PC-3 (cell line): ENCODE measurements at regions not wholly inside any gene's neighbourhood (a gene's known extent, or its start where the extent isn't known, plus 50 kb on each side); places are given as distances from the start of the nearest gene placed in this dataset.

Source experiments
- ATAC-seq: fragments of 200-7000 bp; cut with Tn5 transposase; 2 replicates; pipeline ENCODE4 v1.9.1; 2020; ENCODE audit warnings: mild to moderate bottlenecking, moderate library complexity
- BruUV-seq: library from RNA; stranded (reverse); fragments of 400-500 nt; replicated peaks from 2 replicates; lab custom pipeline; 2021; lab: Mats Ljungman, UMichigan
- CTCF ChIA-PET: fragments of 300-600 bp; sonication (Branson Sonifier 250); formaldehyde crosslinking; loops from one replicate; lab custom pipeline; 2022; ENCODE audit warnings: antibody characterized with exemption; lab: Charles Lee
- POLR2A ChIA-PET: fragments of 300-600 bp; sonication (Branson Sonifier 250); formaldehyde crosslinking; loops from one replicate; lab custom pipeline; 2022; ENCODE audit warnings: antibody characterized with exemption; ENCODE audit not compliant: unreplicated experiment; lab: Charles Lee
- DNase-seq: peaks from one replicate; pipeline ENCODE4 v3.0.0-alpha.2; 2015
- H2AFZ ChIP-seq: fragments of 300-600 bp; sonication (generic); 2 replicates; pipeline ENCODE4 v1.6.0; 2016; ENCODE audit warnings: antibody characterized with exemption, low read length
- H3F3A ChIP-seq: fragments of 300-600 bp; sonication (generic); one replicate; pipeline ENCODE4 v1.6.0; 2017; ENCODE audit warnings: antibody characterized with exemption, low read length, control low read depth, mild to moderate bottlenecking; ENCODE audit not compliant: unreplicated experiment
- H3K27ac ChIP-seq: fragments of 300-600 bp; sonication (generic); 2 replicates; pipeline ENCODE4 v1.5.1; 2016; ENCODE audit warnings: mild to moderate bottlenecking, low read length
- H3K27me3 ChIP-seq: fragments of 300-600 bp; sonication (generic); 2 replicates; pipeline ENCODE4 v1.6.1; 2016; ENCODE audit warnings: low read length, mixed read lengths
- H3K36me3 ChIP-seq: fragments of 300-600 bp; sonication (generic); 2 replicates; pipeline ENCODE4 v1.6.1; 2016; ENCODE audit warnings: low read depth, mixed run types, low read length, mixed read lengths
- H3K4me1 ChIP-seq: fragments of 300-600 bp; sonication (generic); 2 replicates; pipeline ENCODE4 v1.5.1; 2016; ENCODE audit warnings: low read length; ENCODE audit not compliant: insufficient read depth
- H3K4me2 ChIP-seq: fragments of 300-600 bp; sonication (generic); 2 replicates; pipeline ENCODE4 v1.6.0; 2016; ENCODE audit warnings: low read length
- H3K4me3 ChIP-seq: fragments of 300-600 bp; sonication (generic); 2 replicates; pipeline ENCODE4 v1.5.1; 2016; ENCODE audit warnings: mild to moderate bottlenecking, low read length, mixed read lengths
- H3K79me2 ChIP-seq: fragments of 300-600 bp; sonication (generic); 2 replicates; pipeline ENCODE4 v1.6.1; 2017; ENCODE audit warnings: low read length, mixed read lengths
- H3K9ac ChIP-seq: fragments of 300-600 bp; sonication (generic); 2 replicates; pipeline ENCODE4 v1.6.0; 2016; ENCODE audit warnings: mild to moderate bottlenecking, low read length
- H3K9me2 ChIP-seq: fragments of 300-600 bp; sonication (generic); replicated peaks from 2 replicates; pipeline ENCODE4 v1.6.1; 2016; ENCODE audit warnings: mixed run types, low read length, mixed read lengths
- H3K9me3 ChIP-seq: fragments of 300-600 bp; sonication (generic); 2 replicates; pipeline ENCODE4 v1.6.1; 2016; ENCODE audit warnings: low read length, mixed read lengths
- H4K20me1 ChIP-seq: fragments of 300-600 bp; sonication (generic); 2 replicates; pipeline ENCODE4 v1.6.1; 2016; ENCODE audit warnings: low read length, mixed read lengths
- EZH2 ChIP-seq: fragments of 300-600 bp; sonication (generic); IDR thresholded peaks from one replicate; pipeline ENCODE4 v1.6.1; 2017; ENCODE audit warnings: antibody characterized with exemption, mild to moderate bottlenecking, low read length; ENCODE audit not compliant: unreplicated experiment
- EZH2phosphoT487 ChIP-seq: fragments of 300-600 bp; sonication (generic); IDR thresholded peaks from 2 replicates; pipeline ENCODE4 v1.6.1; 2018; ENCODE audit warnings: mild to moderate bottlenecking, antibody characterized with exemption, low read length, borderline replicate concordance
- intact Hi-C: fragments of 100-400 bp; cut with micrococcal nuclease; formaldehyde crosslinking; loops from 2 replicates; pipeline ENCODE4 v1.9.0; 2023
- TF ChIP-seq, protein P1 (sequence below): fragments of 300-600 bp; sonication (generic); conservative IDR thresholded peaks from 2 replicates; pipeline ENCODE4 v1.5.1; 2017; ENCODE audit warnings: antibody characterized with exemption, low read depth, mild to moderate bottlenecking, low read length

DNA sequence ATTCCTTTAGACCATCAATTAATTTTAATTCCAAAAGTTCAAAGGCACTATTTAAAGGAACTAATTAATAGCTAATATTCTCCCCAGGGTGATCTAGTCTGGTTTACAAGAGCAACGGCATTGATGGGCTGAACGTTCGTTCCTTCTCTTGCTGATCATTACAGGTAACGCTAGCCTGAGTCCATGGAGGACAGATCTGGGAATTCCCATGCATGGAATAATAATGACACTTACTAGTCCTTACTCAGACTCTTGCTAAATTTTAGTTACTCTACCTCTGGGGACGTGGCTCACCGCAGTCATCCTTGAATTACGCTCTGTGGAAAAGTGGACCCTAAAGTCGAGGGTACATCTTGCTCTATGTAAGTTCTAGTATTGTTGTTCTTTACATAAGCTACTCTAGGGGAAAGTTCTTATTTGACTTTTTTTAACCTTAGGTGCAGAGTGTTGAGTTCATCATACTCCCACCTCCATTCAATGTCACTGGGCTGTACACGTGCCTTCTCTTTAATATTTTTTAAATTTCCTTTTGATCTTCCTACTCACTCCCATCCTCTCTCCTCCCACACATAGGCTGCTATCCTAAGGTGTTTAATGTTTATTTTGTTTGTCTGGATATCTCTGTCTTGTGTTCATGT, 133.9 kb downstream of the ZNF281 start:
- ChIA-PET CTCF (interaction anchor here (0.5 to 1.5 kb wide), 18 partner anchors 11 to 591 kb away, joined by 3 to 11 read pairs (median 4); no protein-coding TSS in a partner anchor), POLR2A (no interaction called here)
- Histone ChIP-seq H4K20me1 (no peaks in the 10 kb centered on the region), H3K9me2 (no peaks in the 10 kb centered on the region), H3K79me2 (no peaks in the 10 kb centered on the region), H2AFZ (no peak overlapping the region), H3F3A (no peaks in the 10 kb centered on the region), H3K9ac (no peak overlapping the region), H3K4me1 (no peaks in the 10 kb centered on the region), H3K27me3 (no peaks in the 10 kb centered on the region), H3K9me3 (no peaks in the 10 kb centered on the region), H3K27ac (no peak overlapping the region), H3K4me2 (no peak overlapping the region), H3K4me3 (no peak overlapping the region), H3K36me3 (no peaks in the 10 kb centered on the region)
- intact Hi-C loops = loop anchor here (1.0 to 10.0 kb wide), 5 partner anchors 137 to 592 kb away; no protein-coding TSS in a partner anchor
- TF ChIP-seq, protein P1, sequence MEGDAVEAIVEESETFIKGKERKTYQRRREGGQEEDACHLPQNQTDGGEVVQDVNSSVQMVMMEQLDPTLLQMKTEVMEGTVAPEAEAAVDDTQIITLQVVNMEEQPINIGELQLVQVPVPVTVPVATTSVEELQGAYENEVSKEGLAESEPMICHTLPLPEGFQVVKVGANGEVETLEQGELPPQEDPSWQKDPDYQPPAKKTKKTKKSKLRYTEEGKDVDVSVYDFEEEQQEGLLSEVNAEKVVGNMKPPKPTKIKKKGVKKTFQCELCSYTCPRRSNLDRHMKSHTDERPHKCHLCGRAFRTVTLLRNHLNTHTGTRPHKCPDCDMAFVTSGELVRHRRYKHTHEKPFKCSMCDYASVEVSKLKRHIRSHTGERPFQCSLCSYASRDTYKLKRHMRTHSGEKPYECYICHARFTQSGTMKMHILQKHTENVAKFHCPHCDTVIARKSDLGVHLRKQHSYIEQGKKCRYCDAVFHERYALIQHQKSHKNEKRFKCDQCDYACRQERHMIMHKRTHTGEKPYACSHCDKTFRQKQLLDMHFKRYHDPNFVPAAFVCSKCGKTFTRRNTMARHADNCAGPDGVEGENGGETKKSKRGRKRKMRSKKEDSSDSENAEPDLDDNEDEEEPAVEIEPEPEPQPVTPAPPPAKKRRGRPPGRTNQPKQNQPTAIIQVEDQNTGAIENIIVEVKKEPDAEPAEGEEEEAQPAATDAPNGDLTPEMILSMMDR = no peak
- TF ChIP-seq EZH2 (no peak), EZH2phosphoT487 (no peak)
- BruUV-seq = no TSS peak
- ATAC-seq (no peak), DNase-seq (no peak)

DNA sequence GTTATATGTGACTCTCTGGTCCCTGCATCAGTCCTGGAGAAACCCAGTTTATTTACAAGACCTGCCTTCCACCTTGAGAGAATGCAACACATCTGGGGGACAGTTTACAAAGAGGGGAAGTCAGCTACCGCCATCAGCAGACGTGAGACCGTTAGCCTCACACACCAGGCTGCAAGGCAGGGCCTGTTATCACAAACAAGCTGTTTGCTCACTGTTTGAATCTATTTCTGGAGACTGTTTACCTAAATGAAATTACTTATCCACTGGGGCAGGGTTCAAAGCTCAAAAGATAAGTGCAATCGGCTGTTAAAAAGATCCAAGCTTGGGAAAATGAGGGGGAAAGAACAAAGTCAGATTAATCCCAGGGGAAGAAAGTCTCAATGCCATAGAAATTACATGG, 134.4 kb downstream of the ZNF281 start:
- no peak for ATAC-seq
- CTCF ChIA-PET = interaction anchor here (1.1 to 1.5 kb wide), 3 partner anchors 237 to 590 kb away, joined by 4 to 11 read pairs (median 4); no protein-coding TSS in a partner anchor
- H3K4me3 ChIP-seq = no peak overlapping the region

More for the DNA sequence above, 134.4 kb downstream of the ZNF281 start:
- H3K9ac ChIP-seq = no peak overlapping the region
- no peaks in the 10 kb centered on the region for H3F3A ChIP-seq
- TF ChIP-seq, protein P1 = no peak
- TF ChIP-seq EZH2phosphoT487 = no peak
- no peak for TF ChIP-seq EZH2
- H3K27ac ChIP-seq = no peak overlapping the region
- H3K79me2 ChIP-seq = no peaks in the 10 kb centered on the region
- H3K4me2 ChIP-seq = no peak overlapping the region
- POLR2A ChIA-PET = no interaction called here
- H3K27me3 ChIP-seq = no peaks in the 10 kb centered on the region
- H4K20me1 ChIP-seq = no peaks in the 10 kb centered on the region
- H3K36me3 ChIP-seq = no peaks in the 10 kb centered on the region
- intact Hi-C loops = loop anchor here (5.0 to 10.0 kb wide), 2 partner anchors 238 to 491 kb away; no protein-coding TSS in a partner anchor
- H3K9me3 ChIP-seq = no peaks in the 10 kb centered on the region
- no peaks in the 10 kb centered on the region for H3K4me1 ChIP-seq
- no TSS peak for BruUV-seq
- DNase-seq = no peak
- H2AFZ ChIP-seq = no peak overlapping the region
- no peaks in the 10 kb centered on the region for H3K9me2 ChIP-seq
